Sigmoid colon (tissue), 6 donors: ENCODE measurements at regions not wholly inside any gene's neighbourhood (a gene's known extent, or its start where the extent isn't known, plus 50 kb on each side); places are given as distances from the start of the nearest gene placed in this dataset.

Experiments used
- DNase-seq: peaks from one replicate; pipeline ENCODE4 v3.0.0-alpha.2; 2019
- H3K27ac ChIP-seq, 4 donors: fragments of 200-600 bp; sonication (generic); one replicate each; pipeline ENCODE4 v1.5.1; 2016 to 2019; ENCODE audit warnings: mild to moderate bottlenecking in 1 of 4
- H3K27me3 ChIP-seq, 3 donors: fragments of 200-600 bp; sonication (generic); one replicate each; pipeline ENCODE4 v1.5.1; 2019; ENCODE audit warnings: mild to moderate bottlenecking in 1 of 3
- H3K36me3 ChIP-seq, 4 donors: fragments of 200-600 bp; sonication (generic); one replicate each; pipeline ENCODE4 v1.5.1; 2016 to 2019
- H3K4me1 ChIP-seq, 4 donors: fragments of 200-600 bp; sonication (generic); one replicate each; pipeline ENCODE4 v1.5.1; 2017 to 2019
- H3K4me3 ChIP-seq, 4 donors: fragments of 200-600 bp; sonication (generic); one replicate each; pipeline ENCODE4 v1.5.1; 2017 to 2019; ENCODE audit warnings: mild to moderate bottlenecking in 2 of 4, moderate library complexity in 1 of 4
- H3K9me3 ChIP-seq, 4 donors: fragments of 200-600 bp in 3 of 4; sonication (generic) in 3 of 4; one replicate each; pipeline versions ENCODE4 v1.5.1 to v1.6.1; 2013 to 2019
- EP300 ChIP-seq, 4 donors: sonication (generic); formaldehyde crosslinking; IDR thresholded peaks; one replicate each; pipeline ENCODE4 v1.6.1; 2017; ENCODE audit warnings: antibody characterized with exemption in 4 of 4
- POLR2A ChIP-seq, 2 donors: fragments of 450-650 bp; IDR thresholded peaks; one replicate each; pipeline ENCODE4 v1.6.1; 2016; ENCODE audit warnings: antibody characterized with exemption in 2 of 2, mild to moderate bottlenecking in 2 of 2, moderate library complexity in 2 of 2
- POLR2AphosphoS5 ChIP-seq, 4 donors: sonication (generic); formaldehyde crosslinking; IDR thresholded peaks; one replicate each; pipeline ENCODE4 v1.6.1; 2017; ENCODE audit warnings: antibody characterized with exemption in 4 of 4
- WGBS, 2 donors: extraction: QIAGEN DNeasy Blood & Tissue Kit; methylation state at CpG; one replicate each; pipeline ENCODE4 v1.1.7; 2013; 5-methylcytosine and 5-hydroxymethylcytosine counted together
- intact Hi-C: fragments of 100-400 bp; cut with DNase I; formaldehyde crosslinking; loops from one replicate; pipeline ENCODE4 v1.15.1; 2023
- TF ChIP-seq, protein P1 (sequence below), 4 experiments: fragments of 450-650 bp in 3 of 4; fragments of 200-600 bp in 1 of 4; IDR thresholded peaks; one replicate each; pipeline ENCODE4 v1.5.1; 2016 to 2019; ENCODE audit warnings: antibody characterized with exemption in 4 of 4, mild to moderate bottlenecking in 3 of 4, moderate library complexity in 2 of 4
- donor health status: healthy with polysubstance abuse.
- donor health status: healthy.

DNA sequence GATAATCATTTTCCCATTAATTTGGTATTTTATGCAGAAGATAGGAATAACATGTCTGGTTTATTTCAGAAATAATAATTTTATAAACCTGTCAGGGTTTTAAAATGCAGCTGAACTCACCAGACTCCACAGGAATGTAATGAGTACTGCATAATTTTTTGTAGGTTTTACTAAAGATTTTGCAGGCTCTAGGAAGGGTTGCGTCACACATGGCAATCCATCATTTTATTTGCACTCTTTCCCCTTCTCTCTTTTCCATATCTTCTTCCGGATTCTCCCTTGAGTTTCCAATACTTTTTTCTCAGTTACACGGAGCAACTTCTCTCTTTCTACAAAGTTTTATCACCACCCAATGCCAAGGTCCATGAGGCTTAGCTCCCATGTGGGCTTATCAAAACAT is 234.7 kb downstream of the NFKBIZ start:
- TF ChIP-seq POLR2AphosphoS5 (IDR thresholded peaks at IDR 0.05) (peak in 3 of 4 donors; percentile 21 to 27 (median 27)), EP300 (IDR thresholded peaks at IDR 0.05) (no peak), POLR2A (IDR thresholded peaks at IDR 0.05) (no peak)
- DNase-seq = no peak
- Histone ChIP-seq H3K4me3 (no peak overlapping the region), H3K27ac (peak overlapping the region in 1 of 4 donors; percentile 7), H3K9me3 (no peaks in the 10 kb centered on the region), H3K36me3 (no peaks in the 10 kb centered on the region), H3K4me1 (peaks cover 0 to 40% (median 24%) of the 10 kb centered on the region in 4 donors), H3K27me3 (no peaks in the 10 kb centered on the region)
- 32 to 61% methylated on average over 3 of the region's 3 CpGs for WGBS, 2 donors
- intact Hi-C loops = loop anchor here (5.0 kb wide), 1 partner anchor 48 kb away; no protein-coding TSS in a partner anchor

DNA sequence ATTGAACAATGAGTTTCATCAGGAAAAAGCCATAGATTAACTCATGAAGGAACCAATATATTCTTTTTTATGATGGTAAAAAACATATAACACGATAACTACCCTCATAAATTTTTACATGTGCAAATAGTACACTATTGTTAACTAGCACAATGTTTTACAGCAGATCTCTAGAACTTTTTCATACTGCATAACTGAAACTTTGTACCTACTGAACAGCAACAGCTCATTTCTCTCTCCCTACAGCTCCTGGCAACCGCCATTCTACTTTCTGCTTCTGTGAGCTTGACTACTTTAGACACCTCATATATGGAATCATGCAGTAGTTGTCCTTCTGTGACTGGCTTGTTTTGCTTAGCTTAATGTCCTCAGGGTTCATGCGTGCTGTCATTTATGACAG is 235.4 kb downstream of the NFKBIZ start:
- H3K36me3 ChIP-seq = no peaks in the 10 kb centered on the region
- H3K27ac ChIP-seq = peak overlapping the region in 1 of 4 donors; percentile 54
- DNase-seq = no peak
- intact Hi-C loops = loop anchor here (5.0 kb wide), 2 partner anchors 48 to 237 kb away; partner anchors contain the start of gene NFKBIZ
- no peak for TF ChIP-seq EP300 (IDR thresholded peaks at IDR 0.05)
- TF ChIP-seq, protein P1, sequence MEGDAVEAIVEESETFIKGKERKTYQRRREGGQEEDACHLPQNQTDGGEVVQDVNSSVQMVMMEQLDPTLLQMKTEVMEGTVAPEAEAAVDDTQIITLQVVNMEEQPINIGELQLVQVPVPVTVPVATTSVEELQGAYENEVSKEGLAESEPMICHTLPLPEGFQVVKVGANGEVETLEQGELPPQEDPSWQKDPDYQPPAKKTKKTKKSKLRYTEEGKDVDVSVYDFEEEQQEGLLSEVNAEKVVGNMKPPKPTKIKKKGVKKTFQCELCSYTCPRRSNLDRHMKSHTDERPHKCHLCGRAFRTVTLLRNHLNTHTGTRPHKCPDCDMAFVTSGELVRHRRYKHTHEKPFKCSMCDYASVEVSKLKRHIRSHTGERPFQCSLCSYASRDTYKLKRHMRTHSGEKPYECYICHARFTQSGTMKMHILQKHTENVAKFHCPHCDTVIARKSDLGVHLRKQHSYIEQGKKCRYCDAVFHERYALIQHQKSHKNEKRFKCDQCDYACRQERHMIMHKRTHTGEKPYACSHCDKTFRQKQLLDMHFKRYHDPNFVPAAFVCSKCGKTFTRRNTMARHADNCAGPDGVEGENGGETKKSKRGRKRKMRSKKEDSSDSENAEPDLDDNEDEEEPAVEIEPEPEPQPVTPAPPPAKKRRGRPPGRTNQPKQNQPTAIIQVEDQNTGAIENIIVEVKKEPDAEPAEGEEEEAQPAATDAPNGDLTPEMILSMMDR (IDR thresholded peaks at IDR 0.05) = no peak
- TF ChIP-seq POLR2A (IDR thresholded peaks at IDR 0.05) = no peak
- TF ChIP-seq POLR2AphosphoS5 (IDR thresholded peaks at IDR 0.05) = no peak
- 16 to 71% methylated on average over 3 of the region's 3 CpGs for WGBS, 2 donors
- H3K27me3 ChIP-seq = no peaks in the 10 kb centered on the region
- H3K4me3 ChIP-seq = no peak overlapping the region
- peaks cover 0 to 47% (median 31%) of the 10 kb centered on the region in 4 donors for H3K4me1 ChIP-seq
- no peaks in the 10 kb centered on the region for H3K9me3 ChIP-seq

DNA sequence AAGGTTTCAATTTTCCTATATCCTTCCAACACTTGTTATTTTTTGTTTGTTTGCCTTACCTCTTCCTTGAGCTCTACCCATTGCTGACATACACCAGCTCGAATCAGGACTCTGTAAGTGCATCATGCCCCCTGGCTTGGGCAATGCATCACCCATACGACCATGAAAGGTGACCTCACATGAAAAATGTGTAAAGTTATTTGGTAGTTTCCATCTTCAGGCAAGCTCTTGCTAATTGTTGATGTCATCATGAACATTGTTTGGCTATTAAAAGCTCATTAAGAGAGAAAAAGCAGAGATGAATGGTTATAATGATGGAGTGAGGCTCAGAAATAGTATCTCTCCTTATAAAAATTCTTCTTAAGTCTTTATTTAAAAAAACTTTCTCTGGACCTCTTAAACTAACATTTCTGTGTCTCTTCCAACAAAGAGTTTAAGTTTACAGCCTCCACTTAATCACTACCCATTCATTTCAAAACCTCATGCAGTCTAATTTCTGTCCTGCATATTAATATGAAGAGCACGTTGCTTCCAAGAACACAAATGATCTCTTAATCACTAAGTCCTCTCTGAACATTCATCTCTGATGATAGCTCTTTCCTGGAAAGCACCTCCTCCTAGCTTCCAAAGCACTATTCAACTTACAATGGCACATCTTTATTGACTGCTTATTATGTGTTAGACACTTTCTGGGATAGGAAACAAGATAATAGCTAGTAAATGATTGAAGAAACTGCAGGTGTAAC is 236.3 kb downstream of the NFKBIZ start:
- intact Hi-C loops = loop anchor here (5.0 kb wide), 1 partner anchor 238 kb away; the partner anchor contains the start of gene NFKBIZ

DNA sequence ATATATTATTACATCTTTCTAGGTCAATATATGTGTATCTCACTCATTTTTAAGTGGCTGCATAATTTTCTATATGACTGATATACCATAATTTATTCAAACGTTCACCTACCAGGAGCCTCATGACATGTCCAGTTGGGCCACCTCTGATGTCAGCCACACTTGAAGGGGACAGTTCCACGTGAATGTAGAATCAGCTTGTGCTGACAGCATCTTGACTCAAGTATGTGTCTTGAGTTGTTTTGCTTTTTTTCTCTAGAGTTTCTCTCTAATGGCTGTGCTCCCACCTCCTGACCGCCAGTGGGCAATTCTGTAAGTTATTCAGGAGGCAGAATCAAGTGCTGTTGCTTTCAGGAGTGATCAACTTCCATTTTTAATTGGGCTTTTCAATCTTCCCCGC is 237.9 kb downstream of the NFKBIZ start:
- 86 to 92% methylated on average over 4 of the region's 4 CpGs for WGBS, 2 donors
- Histone ChIP-seq H3K4me1 (peaks cover 0 to 65% (median 45%) of the 10 kb centered on the region in 4 donors), H3K4me3 (no peak overlapping the region), H3K36me3 (no peaks in the 10 kb centered on the region), H3K27ac (no peak overlapping the region), H3K9me3 (no peaks in the 10 kb centered on the region), H3K27me3 (no peaks in the 10 kb centered on the region)
- intact Hi-C loops = loop anchor here (5.0 kb wide), 1 partner anchor 240 kb away; the partner anchor contains the start of gene NFKBIZ
- DNase-seq = no peak
- TF ChIP-seq EP300 (IDR thresholded peaks at IDR 0.05) = no peak
- no peak for TF ChIP-seq POLR2AphosphoS5 (IDR thresholded peaks at IDR 0.05)
- TF ChIP-seq, protein P1 (IDR thresholded peaks at IDR 0.05) = no peak
- TF ChIP-seq POLR2A (IDR thresholded peaks at IDR 0.05) = no peak

More for the DNA sequence above, 236.3 kb downstream of the NFKBIZ start:
- Histone ChIP-seq H3K4me1 (peaks cover 0 to 56% (median 39%) of the 10 kb centered on the region in 4 donors), H3K27me3 (no peaks in the 10 kb centered on the region), H3K4me3 (no peak overlapping the region), H3K27ac (peak overlapping the region in 1 of 4 donors; percentile 54), H3K36me3 (no peaks in the 10 kb centered on the region), H3K9me3 (no peaks in the 10 kb centered on the region)
- TF ChIP-seq POLR2A (IDR thresholded peaks at IDR 0.05) (no peak), EP300 (IDR thresholded peaks at IDR 0.05) (peak in 1 of 4 donors; percentile 40), POLR2AphosphoS5 (IDR thresholded peaks at IDR 0.05) (peak in 3 of 4 donors; percentile 25 to 64 (median 35))
- DNase-seq = no peak
- WGBS, 2 donors = 23 to 58% methylated on average over 3 of the region's 3 CpGs

DNA sequence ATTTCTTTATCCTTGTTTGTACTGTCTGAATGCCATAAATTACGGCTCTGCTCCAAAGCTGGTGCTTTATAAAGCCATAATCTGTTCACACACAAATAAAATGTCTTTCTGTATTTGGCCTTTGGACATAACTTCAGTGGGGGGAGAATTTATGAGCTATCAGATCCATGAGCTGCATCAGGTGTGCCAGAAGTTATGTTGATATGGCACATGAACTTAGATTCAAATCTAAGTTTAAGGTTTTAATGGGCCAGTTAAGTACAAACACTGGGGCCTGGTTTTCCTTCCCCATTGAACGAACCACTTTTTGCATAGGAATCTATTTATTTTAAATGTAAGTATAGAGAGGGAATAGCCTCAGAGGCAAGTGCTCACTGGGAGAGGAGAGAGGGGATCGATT is 239.9 kb downstream of the NFKBIZ start:
- Histone ChIP-seq H3K36me3 (no peaks in the 10 kb centered on the region), H3K4me1 (peaks cover 0 to 58% (median 43%) of the 10 kb centered on the region in 4 donors), H3K27ac (peak overlapping the region in 3 of 4 donors; percentile 56 to 81 (median 64)), H3K27me3 (no peaks in the 10 kb centered on the region), H3K9me3 (no peaks in the 10 kb centered on the region), H3K4me3 (no peak overlapping the region)
- peak in 1 of 4 donors; percentile 21 for TF ChIP-seq POLR2AphosphoS5 (IDR thresholded peaks at IDR 0.05)
- TF ChIP-seq, protein P1 (IDR thresholded peaks at IDR 0.05) = no peak
- TF ChIP-seq POLR2A (IDR thresholded peaks at IDR 0.05) = no peak
- no peak for TF ChIP-seq EP300 (IDR thresholded peaks at IDR 0.05)
- WGBS, 2 donors = 22 to 60% methylated on average over 3 of the region's 3 CpGs
- intact Hi-C loops = loop anchor here (5.0 kb wide), 1 partner anchor 242 kb away; the partner anchor contains the start of gene NFKBIZ
- DNase-seq = no peak
